C4-2B (cell line): ENCODE measurements at regions not wholly inside any gene's neighbourhood (a gene's known extent, or its start where the extent isn't known, plus 50 kb on each side); places are given as distances from the start of the nearest gene placed in this dataset.

Experiments used
- CTCF ChIP-seq: fragments of 450-650 bp; conservative IDR thresholded peaks from 2 replicates; pipeline ENCODE4 v1.5.1; 2017; ENCODE audit warnings: mild to moderate bottlenecking
- ZFX ChIP-seq: fragments of 450-650 bp; IDR thresholded peaks from 2 replicates; pipeline ENCODE4 v1.6.1; 2017

- TF ChIP-seq CTCF (no peak), ZFX (no peak)
Observed at GRCh38 chr9:23044549-23044948, 597.9 kb downstream of the DMRTA1 start.
